H1 (cell line): ENCODE measurements at regions not wholly inside any gene's neighbourhood (a gene's known extent, or its start where the extent isn't known, plus 50 kb on each side); places are given as distances from the start of the nearest gene placed in this dataset.

Experiments used
- CTCF ChIA-PET: fragments of 300-600 bp; sonication (Branson Sonifier 250); formaldehyde crosslinking; loops from one replicate; lab custom pipeline; 2021; ENCODE audit not compliant: partially characterized antibody; lab: Charles Lee
- POLR2A ChIA-PET: fragments of 300-600 bp; sonication (Branson Sonifier 250); formaldehyde crosslinking; loops from one replicate; lab custom pipeline; 2021; ENCODE audit warnings: inconsistent platforms; ENCODE audit not compliant: partially characterized antibody; lab: Charles Lee
- DNase-seq, 2 experiments: peaks; one replicate each; pipeline versions ENCODE4 v3.0.0 to v3.0.0-alpha.2; 2010 to 2022; ENCODE audit warnings: low spot score in 2 of 2, low read depth in 1 of 2, mixed read lengths in 1 of 2
- FAIRE-seq: peaks from 2 replicates; lab custom pipeline; 2011; peaks lifted over from hg19 to GRCh38; lab: Jason Lieb, UNC
- H2AFZ ChIP-seq: 2 replicates; pipeline ENCODE4 v1.8.1; 2012; ENCODE audit warnings: low read length, inconsistent platforms
- H2AK5ac ChIP-seq: 2 replicates; pipeline ENCODE4 v1.6.1; 2013; ENCODE audit warnings: low read depth, low read length
- H2BK120ac ChIP-seq: replicated peaks from 2 replicates; pipeline ENCODE3; 2013; ENCODE audit warnings: low read depth, low read length, inconsistent platforms
- H2BK12ac ChIP-seq: 2 replicates; pipeline ENCODE4 v1.6.1; 2013; ENCODE audit warnings: low read depth, low read length
- H2BK15ac ChIP-seq: 2 replicates; pipeline ENCODE4 v1.6.1; 2013; ENCODE audit warnings: low read length
- H2BK20ac ChIP-seq: 2 replicates; pipeline ENCODE4 v1.6.1; 2013; ENCODE audit warnings: low read length
- H2BK5ac ChIP-seq: 2 replicates; pipeline ENCODE4 v1.6.1; 2013; ENCODE audit warnings: low read depth, low read length
- H3K14ac ChIP-seq: 2 replicates; pipeline ENCODE4 v1.6.1; 2013; ENCODE audit warnings: inconsistent platforms; ENCODE audit not compliant: insufficient read length
- H3K18ac ChIP-seq: 2 replicates; pipeline ENCODE4 v1.6.1; 2013; ENCODE audit warnings: low read length; ENCODE audit errors: extremely low read depth
- H3K23ac ChIP-seq: 2 replicates; pipeline ENCODE4 v1.6.1; 2013; ENCODE audit warnings: inconsistent platforms; ENCODE audit not compliant: insufficient read length
- H3K23me2 ChIP-seq: 2 replicates; pipeline ENCODE4 v1.6.1; 2013; ENCODE audit warnings: low read depth, low read length
- H3K27ac ChIP-seq: 2 replicates; pipeline ENCODE4 v1.6.1; 2011; ENCODE audit warnings: low read depth, low read length, inconsistent platforms
- H3K27me3 ChIP-seq, 4 experiments: replicated peaks in 1 of 4; 1 replicate in 1 of 4; 2 replicates in 3 of 4; pipeline versions ENCODE4 v1.6.1 to v1.8.1; 2011 to 2013; ENCODE audit warnings: low read length in 3 of 4, mild to moderate bottlenecking in 3 of 4, inconsistent platforms in 2 of 4, mixed read lengths in 2 of 4, moderate library complexity in 1 of 4; ENCODE audit not compliant: control insufficient read depth in 3 of 4, insufficient read depth in 3 of 4; ENCODE audit errors: extremely low read depth in 1 of 4
- H3K36me3 ChIP-seq, 4 experiments: 2 replicates each; pipeline versions ENCODE4 v1.6.1 to v1.8.1; 2011 to 2013; ENCODE audit warnings: mild to moderate bottlenecking in 4 of 4, low read length in 3 of 4, moderate library complexity in 2 of 4, control low read depth in 1 of 4, inconsistent platforms in 1 of 4; ENCODE audit not compliant: insufficient read depth in 4 of 4, control insufficient read depth in 2 of 4
- H3K4ac ChIP-seq: replicated peaks from 2 replicates; pipeline ENCODE3; 2013; ENCODE audit warnings: low read length, low read depth, mixed read lengths, inconsistent platforms; ENCODE audit not compliant: insufficient read length
- H3K4me1 ChIP-seq, 4 experiments: replicated peaks in 1 of 4; 1 replicate in 1 of 4; 2 replicates in 3 of 4; pipeline versions ENCODE4 v1.6.1 to v1.8.1; 2011 to 2013; ENCODE audit warnings: low read length in 3 of 4, inconsistent platforms in 2 of 4, mixed read lengths in 1 of 4; ENCODE audit not compliant: insufficient read depth in 4 of 4, control insufficient read depth in 3 of 4
- H3K4me2 ChIP-seq, 2 experiments: 2 replicates each; pipeline versions ENCODE4 v1.6.1 to v1.8.1; 2011 to 2013; ENCODE audit warnings: low read depth in 2 of 2, low read length in 2 of 2, control low read depth in 1 of 2, inconsistent platforms in 1 of 2, mild to moderate bottlenecking in 1 of 2; ENCODE audit not compliant: insufficient read depth in 1 of 2
- H3K4me3 ChIP-seq, 4 experiments: fragments of 200-600, 300-600 bp in 1 of 4; sonication (generic), shearing (Covaris generic), sonication (Bioruptor Twin) in 1 of 4; 2 replicates each; pipeline versions ENCODE4 v1.5.1 to v1.8.1; 2011 to 2016; ENCODE audit warnings: low read length in 4 of 4, low read depth in 3 of 4, control low read depth in 2 of 4, inconsistent platforms in 2 of 4, mild to moderate bottlenecking in 2 of 4, mixed read lengths in 1 of 4, moderate library complexity in 1 of 4; ENCODE audit not compliant: insufficient read depth in 2 of 4; ENCODE audit errors: extremely low read depth in 1 of 4
- H3K56ac ChIP-seq: replicated peaks from 2 replicates; pipeline ENCODE3; 2013; ENCODE audit warnings: low read depth, mild to moderate bottlenecking, mixed read lengths, low read length, inconsistent platforms; ENCODE audit not compliant: insufficient read length
- H3K79me1 ChIP-seq: 2 replicates; pipeline ENCODE4 v1.6.1; 2013; ENCODE audit warnings: low read depth, low read length, control low read depth
- H3K79me2 ChIP-seq, 2 experiments: 2 replicates each; pipeline versions ENCODE4 v1.6.1 to v1.8.1; 2012 to 2013; ENCODE audit warnings: low read length in 2 of 2, mild to moderate bottlenecking in 2 of 2, inconsistent platforms in 1 of 2; ENCODE audit not compliant: insufficient read depth in 2 of 2, control insufficient read depth in 1 of 2
- H3K9ac ChIP-seq, 4 experiments: replicated peaks in 1 of 4; 1 replicate in 1 of 4; 2 replicates in 3 of 4; pipeline versions ENCODE4 v1.6.1 to v1.8.1; 2011 to 2013; ENCODE audit warnings: low read depth in 3 of 4, low read length in 3 of 4, control low read depth in 2 of 4, mild to moderate bottlenecking in 2 of 4, moderate library complexity in 2 of 4, inconsistent platforms in 1 of 4; ENCODE audit errors: extremely low read depth in 1 of 4
- H3K9me3 ChIP-seq, 2 experiments: 2 replicates each; pipeline versions ENCODE4 v1.6.1 to v1.8.1; 2012 to 2013; ENCODE audit warnings: mild to moderate bottlenecking in 2 of 2, moderate library complexity in 2 of 2, control low read depth in 1 of 2, inconsistent platforms in 1 of 2, low read depth in 1 of 2, low read length in 1 of 2, mixed read lengths in 1 of 2; ENCODE audit not compliant: insufficient read depth in 2 of 2
- H4K20me1 ChIP-seq, 2 experiments: replicated peaks in 1 of 2; 2 replicates each; pipeline versions ENCODE3 to v1.8.1; 2011 to 2013; ENCODE audit warnings: inconsistent platforms in 2 of 2, low read length in 2 of 2, mild to moderate bottlenecking in 1 of 2; ENCODE audit not compliant: insufficient read depth in 2 of 2, control insufficient read depth in 1 of 2
- H4K5ac ChIP-seq: 2 replicates; pipeline ENCODE4 v1.6.1; 2013; ENCODE audit warnings: low read length, low read depth, mixed read lengths, inconsistent platforms; ENCODE audit not compliant: insufficient read length
- H4K8ac ChIP-seq: 2 replicates; pipeline ENCODE4 v1.8.0; 2013; ENCODE audit warnings: mild to moderate bottlenecking, moderate library complexity, low read length, inconsistent platforms; ENCODE audit not compliant: insufficient read depth; ENCODE audit errors: extremely low read depth
- H4K91ac ChIP-seq: replicated peaks from 2 replicates; pipeline ENCODE3; 2013; ENCODE audit warnings: low read length, mixed read lengths, inconsistent platforms; ENCODE audit not compliant: insufficient read length
- CHD1 ChIP-seq: IDR thresholded peaks from 2 replicates; pipeline ENCODE4 v1.6.1; 2012; ENCODE audit warnings: low read depth, low read length, improper control_type of control experiment
- CTBP2 ChIP-seq: IDR thresholded peaks from 2 replicates; pipeline ENCODE4 v1.7.0; 2011; ENCODE audit warnings: borderline replicate concordance, mild to moderate bottlenecking, moderate library complexity, mixed read lengths, low read length; ENCODE audit not compliant: insufficient read depth, insufficient read length
- KDM1A ChIP-seq: fragments of 200-600, 300-600 bp; sonication (generic); IDR thresholded peaks from 2 replicates; pipeline ENCODE4 v1.7.1; 2016; ENCODE audit warnings: mild to moderate bottlenecking, low read length, borderline replicate concordance
- KDM5A ChIP-seq: fragments of 200-600 bp; IDR thresholded peaks from 2 replicates; pipeline ENCODE4 v1.7.1; 2012; ENCODE audit warnings: mild to moderate bottlenecking, low read length, inconsistent platforms, mixed read lengths
- NRF1 ChIP-seq: IDR thresholded peaks from 2 replicates; pipeline ENCODE4 v1.6.1; 2011; ENCODE audit warnings: mild to moderate bottlenecking, low read depth, low read length, improper control_type of control experiment
- POU5F1 ChIP-seq: IDR thresholded peaks from 2 replicates; pipeline ENCODE4 v1.6.1; 2011; ENCODE audit warnings: low read depth, mild to moderate bottlenecking, low read length, moderate library complexity
- RBBP5 ChIP-seq: IDR thresholded peaks from 2 replicates; pipeline ENCODE4 v1.7.1; 2012; ENCODE audit warnings: low read depth, mild to moderate bottlenecking, inconsistent platforms, low read length, moderate library complexity, borderline replicate concordance
- WGBS, 2 experiments: shearing (Covaris generic) in 1 of 2; methylation state at CpG; one replicate each; pipeline versions ENCODE4 v1.1.6 to v1.1.7; 2013 to 2015; ENCODE audit warnings: low lambda C conversion rate in 2 of 2, mixed read lengths in 2 of 2, inconsistent platforms in 1 of 2, low coverage in 1 of 2, missing lambda C conversion rate in 1 of 2; ENCODE audit not compliant: insufficient replicate concordance in 2 of 2, insufficient coverage in 1 of 2, insufficient read length in 1 of 2; ENCODE audit errors: extremely low coverage in 1 of 2, missing lambda C conversion rate in 1 of 2; 5-methylcytosine and 5-hydroxymethylcytosine counted together
- TF ChIP-seq, protein P1 (sequence below): IDR thresholded peaks from 2 replicates; pipeline ENCODE4 v1.6.1; 2011; ENCODE audit warnings: low read depth, mild to moderate bottlenecking, low read length; ENCODE audit not compliant: insufficient read depth
- TF ChIP-seq, protein P2 (sequence below), 3 experiments: IDR thresholded peaks; 1 replicate in 2 of 3; 2 replicates in 1 of 3; pipeline versions ENCODE4 v1.5.1 to v1.6.1; 2011; ENCODE audit warnings: low read length in 3 of 3, mild to moderate bottlenecking in 3 of 3, inconsistent platforms in 2 of 3, low read depth in 1 of 3, moderate library complexity in 1 of 3; ENCODE audit not compliant: insufficient read depth in 1 of 3; ENCODE audit errors: control extremely low read depth in 1 of 3

DNA sequence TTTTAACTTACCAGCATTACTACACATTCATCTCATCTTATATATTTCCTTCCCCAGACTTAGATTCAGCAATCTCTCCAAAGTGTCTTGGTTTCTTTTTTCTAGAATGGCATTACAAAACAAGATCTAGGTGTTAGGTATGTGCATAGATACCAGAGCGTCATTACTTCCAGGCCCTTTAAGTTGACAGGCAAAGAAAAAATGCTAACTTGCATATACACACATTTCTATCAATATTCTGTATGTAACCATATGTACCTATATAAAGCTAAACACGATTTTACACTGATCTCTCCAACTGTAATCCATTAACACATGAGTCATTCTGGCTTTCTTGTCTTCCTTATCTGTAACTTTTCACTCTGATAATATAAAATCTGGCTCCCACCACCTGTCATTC is 503.8 kb upstream of the NRXN1 start:
- Histone ChIP-seq H3K9me3 (no peaks in the 10 kb centered on the region), H3K23me2 (no peaks in the 10 kb centered on the region), H3K36me3 (no peaks in the 10 kb centered on the region), H3K9ac (no peak overlapping the region), H2AK5ac (no peak overlapping the region), H3K4me1 (no peaks in the 10 kb centered on the region), H4K8ac (no peak overlapping the region), H3K79me2 (no peaks in the 10 kb centered on the region), H4K5ac (no peak overlapping the region), H3K27ac (no peak overlapping the region), H2BK12ac (no peak overlapping the region), H4K91ac (no peak overlapping the region), H3K14ac (no peak overlapping the region), H2BK120ac (no peak overlapping the region), H2BK5ac (no peak overlapping the region), H3K18ac (no peak overlapping the region), H3K4me3 (no peak overlapping the region), H2AFZ (no peak overlapping the region), H3K4me2 (no peak overlapping the region), H3K23ac (no peak overlapping the region), H3K56ac (no peak overlapping the region), H3K27me3 (no peaks in the 10 kb centered on the region), H3K4ac (no peak overlapping the region), H4K20me1 (no peaks in the 10 kb centered on the region), H3K79me1 (no peaks in the 10 kb centered on the region), H2BK20ac (no peak overlapping the region), H2BK15ac (no peak overlapping the region)
- 73% methylated on average over 2 of the region's 2 CpGs; no CpG with 5 or more reads in 1 of the 2 experiments for WGBS, 2 experiments
- DNase-seq (no peak), FAIRE-seq (no peak)
- ChIA-PET CTCF (no interaction called here), POLR2A (no interaction called here)
- TF ChIP-seq CHD1: no peak
- TF ChIP-seq KDM5A: no peak
- TF ChIP-seq, protein P1, sequence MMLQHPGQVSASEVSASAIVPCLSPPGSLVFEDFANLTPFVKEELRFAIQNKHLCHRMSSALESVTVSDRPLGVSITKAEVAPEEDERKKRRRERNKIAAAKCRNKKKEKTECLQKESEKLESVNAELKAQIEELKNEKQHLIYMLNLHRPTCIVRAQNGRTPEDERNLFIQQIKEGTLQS: no peak
- TF ChIP-seq CTBP2: no peak
- TF ChIP-seq KDM1A: no peak
- no peak for TF ChIP-seq NRF1
- no peak for TF ChIP-seq POU5F1
- TF ChIP-seq RBBP5: no peak
- TF ChIP-seq, protein P2, sequence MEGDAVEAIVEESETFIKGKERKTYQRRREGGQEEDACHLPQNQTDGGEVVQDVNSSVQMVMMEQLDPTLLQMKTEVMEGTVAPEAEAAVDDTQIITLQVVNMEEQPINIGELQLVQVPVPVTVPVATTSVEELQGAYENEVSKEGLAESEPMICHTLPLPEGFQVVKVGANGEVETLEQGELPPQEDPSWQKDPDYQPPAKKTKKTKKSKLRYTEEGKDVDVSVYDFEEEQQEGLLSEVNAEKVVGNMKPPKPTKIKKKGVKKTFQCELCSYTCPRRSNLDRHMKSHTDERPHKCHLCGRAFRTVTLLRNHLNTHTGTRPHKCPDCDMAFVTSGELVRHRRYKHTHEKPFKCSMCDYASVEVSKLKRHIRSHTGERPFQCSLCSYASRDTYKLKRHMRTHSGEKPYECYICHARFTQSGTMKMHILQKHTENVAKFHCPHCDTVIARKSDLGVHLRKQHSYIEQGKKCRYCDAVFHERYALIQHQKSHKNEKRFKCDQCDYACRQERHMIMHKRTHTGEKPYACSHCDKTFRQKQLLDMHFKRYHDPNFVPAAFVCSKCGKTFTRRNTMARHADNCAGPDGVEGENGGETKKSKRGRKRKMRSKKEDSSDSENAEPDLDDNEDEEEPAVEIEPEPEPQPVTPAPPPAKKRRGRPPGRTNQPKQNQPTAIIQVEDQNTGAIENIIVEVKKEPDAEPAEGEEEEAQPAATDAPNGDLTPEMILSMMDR (IDR thresholded peaks at IDR 0.05; ENCODE audit: control extremely low read depth in 1 of 3, insufficient read depth in 1 of 3, low read depth in 1 of 3, low read length in 3 of 3): no peak
